NOMO-1 treated with DMSO at 0.1 percent for 48 hours (cell line): ENCODE measurements at regions not wholly inside any gene's neighbourhood (a gene's known extent, or its start where the extent isn't known, plus 50 kb on each side); places are given as distances from the start of the nearest gene placed in this dataset.
A peak's percentile ranks its signal among the peaks of the same experiment; 100 is the strongest.

Source experiments
- DNase-seq: peaks from one replicate; lab custom pipeline; 2025; ENCODE audit not compliant: unreplicated experiment; lab: John Stamatoyannopoulos, UW

DNA sequence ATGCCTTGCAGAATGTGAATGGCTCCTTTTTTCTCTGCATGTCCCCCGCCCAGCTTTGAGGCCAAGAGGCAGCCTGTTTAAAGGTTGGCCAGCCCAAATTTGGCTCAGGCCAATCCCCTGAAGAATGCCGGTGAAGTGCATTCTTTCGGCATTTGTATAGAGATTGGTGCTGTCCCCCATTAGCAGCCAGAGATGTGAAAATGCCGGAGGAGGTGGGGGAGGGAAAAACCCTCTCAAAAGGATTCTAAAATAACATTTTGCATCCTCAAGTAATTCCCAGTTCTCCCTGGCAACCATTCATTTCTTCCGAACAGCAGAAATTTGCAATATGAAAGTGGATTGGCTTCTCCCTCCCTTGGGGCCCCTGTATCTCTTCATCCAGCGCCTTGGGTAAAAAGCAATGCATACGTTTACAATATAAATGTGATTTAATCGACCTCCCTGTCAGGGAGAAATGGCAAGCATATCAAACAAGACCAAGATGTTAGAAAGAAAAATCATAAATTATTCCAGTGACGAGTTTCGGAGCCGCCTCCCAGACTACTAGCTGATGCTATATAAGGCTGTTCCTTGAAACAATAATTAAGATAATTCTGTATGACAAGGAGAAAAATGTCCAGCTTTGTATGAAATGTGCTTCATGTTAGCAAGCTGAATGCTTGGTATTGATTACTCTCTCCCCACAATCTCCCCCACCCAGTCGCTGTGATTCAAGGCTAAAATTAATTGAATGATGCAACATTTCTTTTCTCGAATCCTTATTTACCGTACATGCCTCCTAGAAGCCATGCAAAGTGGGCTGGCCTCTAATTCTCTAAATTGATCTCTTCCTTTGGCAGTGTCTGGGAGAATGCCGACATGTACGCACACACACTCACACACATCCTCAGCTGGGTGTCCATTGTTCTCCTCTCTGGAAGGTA lies 323.7 kb downstream of the RPS24 start:
- no peak for DNase-seq

DNA sequence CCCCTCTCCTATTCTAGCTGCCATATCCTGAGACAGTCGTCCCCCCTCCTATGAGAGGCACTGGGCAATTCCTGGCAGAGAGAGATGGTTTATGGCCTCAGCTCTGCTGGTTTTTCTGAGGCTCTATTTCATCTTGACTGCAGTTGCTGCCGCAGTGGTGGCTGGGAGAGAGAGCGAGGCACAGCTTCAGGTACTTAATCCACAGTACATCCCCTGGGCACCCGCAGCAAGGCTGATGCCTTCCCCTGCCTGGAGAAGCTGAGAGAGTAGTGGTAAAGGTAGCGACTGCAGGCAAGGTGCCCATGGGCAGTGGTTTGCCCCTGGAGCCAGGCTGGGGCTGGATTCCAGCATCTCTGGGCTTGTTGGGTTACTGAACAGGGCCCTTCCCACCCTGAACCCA lies 324.7 kb downstream of the RPS24 start:
- DNase-seq: no peak

DNA sequence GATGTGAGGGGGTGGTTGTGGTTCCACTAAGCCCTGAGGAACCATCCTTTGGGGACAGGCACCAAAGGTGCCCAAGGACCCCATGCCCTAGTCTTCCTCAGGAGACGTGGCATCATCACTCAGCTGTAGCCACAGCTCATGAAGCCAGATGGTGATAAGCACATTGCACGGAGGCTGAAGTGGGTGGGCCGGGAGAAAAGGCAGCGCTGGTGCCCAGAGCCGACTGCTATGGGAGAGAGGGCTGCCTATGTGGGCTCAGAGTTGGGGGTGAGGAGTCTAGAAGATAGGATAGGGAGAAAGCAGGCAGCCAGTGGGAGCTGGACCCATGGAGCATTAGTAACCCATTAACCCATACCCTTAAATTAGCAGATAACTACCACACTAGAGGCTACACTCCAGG lies 325.3 kb downstream of the RPS24 start:
- no peak for DNase-seq

DNA sequence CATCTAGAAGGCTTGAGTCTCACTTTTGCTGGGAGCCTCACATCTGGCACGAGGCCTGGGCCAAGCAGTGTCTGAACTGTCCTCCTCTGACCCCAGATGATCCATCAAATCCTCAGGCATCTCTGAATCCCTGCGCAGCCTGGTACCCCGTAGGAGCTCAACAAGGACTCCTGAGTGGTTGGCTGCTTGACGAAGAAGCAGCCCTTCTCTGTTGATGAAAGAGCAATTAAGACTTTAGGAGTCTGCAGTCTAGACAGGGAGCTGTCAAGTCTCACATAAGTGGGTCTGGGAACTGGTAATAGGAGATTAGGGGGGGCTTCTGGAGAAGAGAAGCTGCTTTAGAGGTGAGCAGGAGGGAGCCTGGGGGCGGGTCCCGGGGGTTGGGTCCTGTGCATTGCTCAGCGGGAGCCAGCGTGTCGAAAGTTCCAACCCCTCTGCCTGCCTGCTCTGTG lies 326.0 kb downstream of the RPS24 start:
- DNase-seq: no peak

DNA sequence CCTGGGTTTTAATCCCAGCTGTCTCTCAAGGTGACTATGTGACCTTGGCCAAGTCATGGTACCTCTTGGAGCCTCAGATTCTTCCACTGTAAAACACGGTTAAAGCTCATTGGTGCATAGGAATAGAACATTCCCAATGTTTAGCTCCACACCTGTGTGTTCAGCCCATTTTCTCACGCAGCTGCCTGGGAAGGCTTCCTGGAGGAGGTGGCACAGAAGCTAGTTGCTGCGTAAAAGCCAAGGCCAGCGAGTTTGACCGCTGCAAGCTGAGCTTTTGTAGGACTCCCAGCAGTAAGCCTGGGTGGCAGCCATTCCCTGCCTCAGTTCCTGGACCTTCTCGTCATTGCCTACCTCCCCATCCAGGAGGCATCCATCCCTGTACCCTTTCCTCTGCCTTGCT lies 326.6 kb downstream of the RPS24 start:
- DNase-seq: no peak

DNA sequence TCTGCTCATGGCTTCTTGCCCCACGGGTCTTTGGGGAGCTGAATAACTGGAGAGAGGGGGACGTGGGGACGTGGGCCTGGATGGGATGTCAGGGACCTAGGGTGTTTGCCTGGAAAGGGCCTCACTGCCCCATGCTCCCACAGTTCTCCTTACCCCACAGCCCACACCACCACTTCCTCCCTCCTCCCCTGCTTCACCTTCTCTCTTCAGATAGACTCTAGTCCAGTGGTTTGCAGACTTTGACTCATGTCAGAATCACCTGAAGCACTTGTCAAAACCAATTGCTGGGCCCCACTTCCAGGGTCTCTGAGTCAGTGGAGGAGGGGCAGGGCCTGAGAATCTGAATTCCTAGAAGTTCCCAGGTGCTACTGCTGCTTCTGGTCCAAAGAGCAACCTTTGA lies 327.4 kb downstream of the RPS24 start:
- DNase-seq: no peak

DNA sequence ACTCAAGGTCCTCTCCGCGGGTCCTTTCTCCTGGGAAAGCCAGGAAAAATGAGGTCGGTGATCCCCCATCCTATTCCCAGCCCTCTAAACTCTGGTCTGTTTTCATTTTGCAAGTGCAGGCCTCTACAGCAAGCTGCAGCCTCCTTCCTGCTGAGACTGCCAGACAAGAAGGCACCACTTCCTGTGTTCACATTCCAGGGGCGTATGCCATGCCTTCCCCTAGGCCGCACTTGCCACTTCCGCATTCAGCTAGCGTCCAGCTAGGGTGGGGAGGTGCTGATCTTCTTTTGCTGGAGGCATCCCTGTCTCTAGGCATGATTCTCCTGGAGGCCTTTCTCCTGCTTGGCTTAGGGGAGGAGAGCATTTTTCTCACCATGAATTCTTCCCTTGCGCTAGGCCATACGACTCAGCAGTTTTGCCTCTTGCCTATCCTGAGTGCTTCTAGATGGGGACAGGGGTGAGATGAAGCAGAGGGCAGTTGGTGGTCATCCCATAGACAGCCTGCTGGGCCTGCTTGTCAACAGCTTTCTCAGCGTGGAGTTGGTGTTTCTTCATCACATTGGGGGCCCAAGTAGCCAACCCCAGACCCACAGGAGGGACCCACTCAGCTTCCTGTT lies 328.9 kb downstream of the RPS24 start:
- peak; percentile 57 for DNase-seq

DNA sequence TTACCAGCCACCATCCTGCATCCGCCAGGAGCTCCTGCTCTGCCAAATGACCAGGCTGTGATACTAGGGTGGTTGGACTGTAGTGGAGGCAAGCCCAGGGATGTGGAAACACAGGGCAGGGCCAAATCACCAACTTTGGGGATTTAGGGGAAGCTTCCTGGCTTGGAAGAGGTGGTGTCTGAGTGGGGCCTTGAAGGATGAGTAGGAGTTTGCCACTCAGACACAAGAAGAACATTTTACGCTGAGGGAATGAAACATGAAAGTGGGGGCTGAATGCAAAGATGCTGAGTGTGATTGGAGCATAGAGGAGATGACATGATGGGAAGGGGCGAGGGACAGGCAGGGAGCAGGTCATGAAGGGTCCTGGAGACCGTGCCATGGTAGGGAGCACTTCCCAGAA lies 329.5 kb downstream of the RPS24 start:
- no peak for DNase-seq

DNA sequence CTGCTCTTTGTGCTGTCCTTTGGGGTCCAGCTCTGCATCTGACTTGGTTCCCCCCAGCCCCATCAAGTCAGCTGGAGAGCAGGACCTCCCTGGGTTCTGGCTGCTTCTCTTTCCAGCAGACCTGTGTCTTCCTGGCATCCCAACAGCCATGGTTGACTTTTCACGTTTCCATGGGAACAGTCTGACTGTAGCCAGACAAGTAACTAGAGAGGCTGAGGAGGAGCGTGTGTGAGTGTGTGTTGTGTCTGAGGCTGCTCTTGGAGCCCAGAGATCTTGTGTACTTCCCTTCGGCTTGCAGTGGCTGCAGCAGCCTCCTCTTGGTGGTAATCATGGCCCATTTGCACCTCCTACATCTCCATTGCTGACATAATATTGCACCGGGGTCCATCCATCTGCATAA lies 332.0 kb downstream of the RPS24 start:
- no peak for DNase-seq

DNA sequence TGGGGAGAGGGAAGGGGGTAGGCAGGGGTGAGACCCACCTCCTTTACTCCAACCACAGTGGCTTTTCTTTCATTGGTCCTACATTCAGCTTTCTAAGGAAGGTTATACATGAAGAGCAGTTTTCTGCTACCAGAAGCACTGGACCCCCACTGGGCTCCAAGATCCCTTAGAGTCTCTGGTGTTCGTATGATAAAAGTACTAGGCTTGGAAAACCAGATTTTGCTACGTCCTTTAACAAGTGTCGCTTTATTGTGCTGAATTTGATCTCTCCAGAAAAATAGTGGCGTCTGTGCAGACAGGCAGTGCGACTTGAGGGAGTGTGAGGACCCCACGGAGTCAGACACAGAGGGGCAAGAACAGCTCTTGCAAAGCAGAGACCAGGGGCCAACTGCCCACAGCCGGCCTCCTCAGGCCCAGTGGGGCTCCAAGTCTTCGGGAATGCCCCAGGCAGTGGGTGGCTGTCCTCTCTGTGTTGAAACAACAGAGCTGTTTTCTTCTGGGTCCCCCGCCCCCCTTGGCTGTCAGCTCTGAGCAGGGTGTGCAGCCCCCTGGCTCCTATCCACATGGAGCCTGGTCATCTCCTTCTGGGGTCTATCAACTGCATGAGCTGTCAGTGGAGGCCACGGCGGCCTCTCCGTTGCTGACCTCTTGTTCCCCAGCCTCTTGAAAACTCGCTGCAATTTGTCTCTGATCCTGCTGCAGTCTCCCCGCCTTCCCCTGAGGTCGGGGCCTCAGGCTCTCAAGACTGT lies 333.2 kb downstream of the RPS24 start:
- DNase-seq: no peak

DNA sequence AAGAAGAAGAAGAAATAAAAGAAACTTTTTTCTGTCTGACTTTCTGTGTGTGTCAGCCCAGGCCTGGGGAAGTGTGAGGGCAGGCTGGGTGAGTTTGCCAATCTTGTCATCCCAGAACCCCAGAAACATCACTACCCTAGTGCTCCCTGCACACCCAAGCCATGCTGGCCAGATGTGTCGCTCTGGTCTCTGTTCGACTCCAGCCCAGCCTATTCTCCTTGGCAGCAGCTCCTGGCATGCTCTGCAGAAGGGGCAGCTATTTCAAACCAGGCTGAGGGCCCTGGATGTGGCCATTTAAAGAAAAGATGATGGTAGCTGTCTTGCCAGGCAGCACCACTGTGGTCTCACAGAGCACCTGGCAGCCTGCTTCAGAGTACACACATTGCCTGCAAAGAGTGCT lies 334.1 kb downstream of the RPS24 start:
- no peak for DNase-seq

DNA sequence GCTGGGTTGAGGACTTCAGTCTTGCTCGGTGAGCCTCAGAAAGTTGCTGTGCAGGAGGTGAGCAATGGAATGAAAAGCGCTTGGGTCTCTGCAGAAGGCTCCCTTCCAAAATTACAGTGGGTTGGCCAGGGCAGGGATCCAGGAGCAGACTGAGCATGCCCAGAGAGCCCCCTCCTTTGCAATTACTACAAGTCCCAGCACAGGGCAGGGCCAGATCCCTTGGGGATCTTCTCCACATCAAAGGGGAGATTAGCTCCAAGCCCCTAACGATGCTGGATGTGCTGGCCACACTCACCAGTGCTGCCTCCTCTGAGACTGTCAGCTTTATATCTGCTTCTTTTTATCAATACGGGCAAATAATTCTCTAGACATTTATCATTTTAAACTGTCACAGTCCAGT lies 337.5 kb downstream of the RPS24 start:
- no peak for DNase-seq

DNA sequence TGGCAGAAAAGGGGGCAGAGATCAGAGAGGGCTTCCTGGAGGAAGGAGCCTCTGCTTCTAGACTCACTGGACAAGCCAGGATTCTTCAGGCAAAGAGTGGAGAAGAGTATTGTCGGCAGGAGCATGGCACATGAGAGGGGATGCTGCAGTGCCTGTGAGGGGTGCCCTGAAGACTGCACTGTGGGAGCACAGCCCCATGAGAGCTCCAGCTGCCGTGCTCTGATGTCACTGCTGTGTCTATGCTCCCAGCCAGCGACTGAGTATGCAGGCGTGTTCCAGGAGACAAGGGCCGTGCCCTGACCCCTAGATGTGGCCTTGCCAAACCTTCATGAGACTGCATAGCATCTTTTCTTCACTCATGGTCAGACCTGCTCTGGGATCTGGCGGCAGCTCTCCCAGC lies 339.1 kb downstream of the RPS24 start:
- DNase-seq: no peak

DNA sequence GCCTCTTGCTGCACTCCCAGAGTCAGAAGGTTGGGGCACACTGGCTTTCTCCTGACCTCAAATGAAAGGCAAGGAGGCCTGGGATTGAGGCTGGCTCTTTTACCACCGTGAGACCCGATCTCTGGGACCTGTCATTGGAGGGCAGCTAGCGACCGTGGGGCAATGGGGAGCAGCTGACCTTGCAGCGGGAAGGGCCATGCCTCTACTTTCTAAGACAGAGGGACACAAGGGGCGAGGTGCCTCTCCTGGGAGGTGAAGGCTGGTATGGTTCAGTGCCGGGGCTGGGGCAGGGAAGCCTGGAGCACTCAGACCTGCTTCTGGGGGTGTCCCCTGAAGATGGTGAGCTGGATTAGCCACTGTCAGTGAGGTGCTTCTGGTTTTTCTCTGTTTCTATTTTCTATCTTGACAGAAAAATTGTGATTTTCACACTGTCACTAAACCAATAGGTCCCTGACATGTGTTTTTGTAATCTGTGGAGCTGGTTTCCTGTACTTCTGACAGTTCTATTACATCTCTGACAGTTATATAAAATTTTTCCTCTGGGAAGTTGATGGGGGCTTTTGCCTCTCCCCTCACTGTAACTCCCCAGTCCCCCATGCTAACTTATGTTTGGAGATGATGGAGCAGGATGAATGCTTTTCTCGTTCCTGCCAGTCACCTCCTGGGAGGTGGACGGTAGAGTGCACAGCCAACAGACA lies 340.8 kb downstream of the RPS24 start:
- DNase-seq: no peak

DNA sequence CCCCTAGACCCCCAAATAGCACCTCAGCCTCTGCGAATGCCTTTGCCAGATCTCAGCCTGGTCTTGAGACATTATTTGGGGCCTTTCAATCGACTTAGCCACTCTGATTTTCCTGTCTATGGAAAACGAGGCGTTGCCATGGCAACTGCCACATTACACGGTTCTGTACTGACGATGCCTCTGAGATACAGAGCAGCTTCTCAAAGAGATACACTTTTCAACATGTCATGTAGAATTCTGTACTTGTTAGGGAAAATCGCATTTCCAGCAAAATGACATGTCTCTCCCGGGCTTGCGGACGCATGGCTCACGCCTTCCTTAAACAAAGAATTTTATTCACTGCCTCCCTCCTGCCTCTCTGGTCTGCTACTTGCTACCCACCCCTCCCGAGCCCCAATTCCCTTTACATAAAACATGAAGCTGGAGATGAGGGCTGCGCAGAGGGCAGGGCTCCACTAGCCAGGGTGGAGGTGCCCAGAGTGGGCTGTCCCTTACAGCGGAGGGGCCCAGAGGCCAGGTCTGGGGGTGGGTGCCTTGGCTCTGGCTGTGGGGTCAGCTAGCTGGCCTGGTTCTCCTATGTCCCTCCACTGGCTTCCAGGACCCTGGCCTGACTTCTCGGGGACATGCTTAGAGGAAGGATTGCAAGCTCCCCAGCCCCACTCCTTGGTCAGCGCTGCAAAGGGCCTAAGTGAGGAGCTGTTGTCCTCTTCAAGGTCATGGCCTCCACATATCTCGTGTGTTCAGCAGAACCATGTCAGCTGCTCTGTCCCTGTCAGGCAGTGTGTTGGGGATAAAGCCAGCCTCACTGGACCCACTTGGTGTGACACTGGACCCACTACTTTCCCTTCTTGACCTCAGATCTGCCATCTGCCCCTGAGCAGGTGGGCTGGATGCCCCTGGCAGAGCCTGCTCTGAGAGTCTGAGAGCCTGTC lies 342.5 kb downstream of the RPS24 start:
- DNase-seq: no peak

DNA sequence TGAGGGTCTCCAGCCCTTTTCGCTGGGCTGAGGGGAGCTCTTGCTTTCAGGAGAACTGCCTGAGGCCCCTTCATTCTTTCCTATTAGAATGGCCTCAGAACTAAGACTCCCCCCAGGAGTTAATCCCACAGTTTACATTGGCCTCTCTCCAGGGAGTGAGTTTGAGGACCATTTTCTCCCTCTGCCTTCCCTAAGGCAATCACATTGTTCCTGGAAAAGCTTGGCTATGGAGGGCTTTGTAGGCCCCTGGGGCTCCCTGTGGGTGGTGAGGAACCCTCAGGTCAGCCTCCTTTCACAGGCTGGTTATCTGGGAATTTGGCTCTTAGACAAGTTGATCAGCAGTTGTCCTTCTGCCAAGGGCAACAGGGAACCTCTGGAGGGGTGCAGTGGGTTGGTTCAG lies 343.7 kb downstream of the RPS24 start:
- no peak for DNase-seq

DNA sequence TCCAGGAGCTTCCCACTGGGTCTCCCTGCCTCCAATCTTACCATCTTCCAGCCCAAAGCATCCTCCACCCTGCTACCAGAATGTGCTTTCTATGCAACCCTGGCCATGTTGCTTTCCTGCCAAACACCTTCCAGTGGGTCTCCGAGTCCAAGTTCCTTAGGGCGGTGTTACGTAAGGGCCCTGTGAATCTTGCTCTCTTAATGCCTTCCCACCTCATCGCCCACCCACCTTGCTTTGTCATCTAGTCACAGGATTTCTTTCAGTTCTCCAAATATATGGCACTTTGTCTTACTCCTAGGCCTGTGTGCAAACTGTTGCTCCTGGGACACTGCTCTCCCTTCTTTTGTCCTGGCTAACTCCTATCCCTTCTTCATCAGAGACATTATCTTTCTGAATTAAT lies 344.5 kb downstream of the RPS24 start:
- DNase-seq: no peak

DNA sequence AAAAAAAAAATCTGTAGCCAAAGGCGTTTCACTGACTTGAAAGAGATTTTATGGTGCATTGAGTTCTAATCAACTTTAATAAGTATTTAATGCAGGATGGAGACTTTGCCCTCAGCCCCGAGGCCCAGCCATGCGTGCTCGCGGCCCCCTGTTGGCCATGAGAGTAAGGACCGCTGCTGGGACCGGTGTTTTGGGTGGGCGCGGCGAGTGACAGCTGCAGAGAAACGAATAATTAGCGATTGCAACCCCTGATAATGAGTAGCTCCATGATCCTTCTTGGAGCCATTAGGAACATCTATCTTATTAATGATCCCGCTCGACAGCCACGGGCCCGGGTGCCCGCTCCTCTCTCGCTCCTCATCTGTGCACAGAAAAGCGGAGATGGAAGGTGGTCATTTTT lies 347.4 kb downstream of the RPS24 start:
- no peak for DNase-seq

DNA sequence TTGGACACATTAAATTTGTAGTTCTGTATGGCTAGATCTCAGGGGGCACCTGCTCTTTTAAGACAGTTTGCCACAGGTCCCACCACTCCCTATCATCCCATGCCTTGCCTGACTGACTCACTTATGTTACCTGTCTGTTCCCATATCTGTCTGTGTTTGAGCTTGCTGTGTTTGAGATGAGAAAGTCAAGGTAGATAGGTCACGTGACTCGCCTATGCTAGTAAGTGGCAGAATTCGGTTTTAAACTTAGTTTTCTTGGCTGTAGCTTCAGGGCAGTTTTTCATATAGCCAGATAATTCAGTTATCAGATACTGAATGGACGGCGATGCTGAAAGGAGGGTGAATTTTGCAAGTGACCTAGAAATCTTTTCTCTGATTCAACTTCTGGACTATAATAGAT lies 348.4 kb downstream of the RPS24 start:
- DNase-seq: no peak

DNA sequence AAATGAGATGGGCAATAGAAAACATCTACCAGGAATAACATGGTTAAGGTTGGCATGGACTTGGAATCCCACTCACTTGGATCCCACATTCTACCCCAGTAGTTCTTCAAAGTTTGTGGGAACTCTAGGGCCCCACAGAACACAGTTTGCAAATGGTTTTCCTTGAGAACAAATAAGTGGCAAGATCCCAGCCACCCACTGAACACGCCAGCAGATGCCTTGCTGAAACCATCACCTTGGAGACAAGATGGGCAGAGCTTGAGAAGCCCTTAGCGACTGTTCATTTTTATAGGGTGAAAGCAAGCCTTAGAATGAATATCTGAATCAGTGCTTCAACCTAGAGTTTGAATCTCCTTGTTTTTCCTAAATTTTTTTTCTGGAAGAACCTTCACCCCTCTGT lies 349.1 kb downstream of the RPS24 start:
- no peak for DNase-seq
